ENCODE measurements at regions not wholly inside any gene's neighbourhood (a gene's known extent, or its start where the extent isn't known, plus 50 kb on each side); places are given as distances from the start of the nearest gene placed in this dataset.

DNA sequence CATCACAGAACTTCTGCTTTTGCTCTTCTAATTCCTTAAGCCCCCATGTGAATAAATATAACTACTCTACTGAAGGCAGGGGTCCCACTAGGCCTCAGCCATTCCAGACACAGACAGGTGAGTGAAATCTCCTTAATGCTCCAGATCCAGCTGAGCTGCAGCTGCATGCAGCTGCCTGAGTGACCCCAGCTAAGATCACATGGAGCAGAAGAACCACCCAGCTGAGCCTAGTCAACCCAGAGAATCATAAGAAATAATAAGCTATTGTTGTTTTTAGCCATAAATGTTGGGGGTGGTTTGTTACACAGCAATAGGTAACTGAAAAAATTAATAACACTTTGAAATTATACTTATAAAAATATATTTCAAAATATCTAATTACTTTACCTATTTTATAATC, 220.3 kb downstream of the SIPA1L2 start:
- TF ChIP-seq, protein P1, sequence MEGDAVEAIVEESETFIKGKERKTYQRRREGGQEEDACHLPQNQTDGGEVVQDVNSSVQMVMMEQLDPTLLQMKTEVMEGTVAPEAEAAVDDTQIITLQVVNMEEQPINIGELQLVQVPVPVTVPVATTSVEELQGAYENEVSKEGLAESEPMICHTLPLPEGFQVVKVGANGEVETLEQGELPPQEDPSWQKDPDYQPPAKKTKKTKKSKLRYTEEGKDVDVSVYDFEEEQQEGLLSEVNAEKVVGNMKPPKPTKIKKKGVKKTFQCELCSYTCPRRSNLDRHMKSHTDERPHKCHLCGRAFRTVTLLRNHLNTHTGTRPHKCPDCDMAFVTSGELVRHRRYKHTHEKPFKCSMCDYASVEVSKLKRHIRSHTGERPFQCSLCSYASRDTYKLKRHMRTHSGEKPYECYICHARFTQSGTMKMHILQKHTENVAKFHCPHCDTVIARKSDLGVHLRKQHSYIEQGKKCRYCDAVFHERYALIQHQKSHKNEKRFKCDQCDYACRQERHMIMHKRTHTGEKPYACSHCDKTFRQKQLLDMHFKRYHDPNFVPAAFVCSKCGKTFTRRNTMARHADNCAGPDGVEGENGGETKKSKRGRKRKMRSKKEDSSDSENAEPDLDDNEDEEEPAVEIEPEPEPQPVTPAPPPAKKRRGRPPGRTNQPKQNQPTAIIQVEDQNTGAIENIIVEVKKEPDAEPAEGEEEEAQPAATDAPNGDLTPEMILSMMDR (IDR thresholded peaks at IDR 0.05) = no peak
- no peak for TF ChIP-seq POLR2A (IDR thresholded peaks at IDR 0.05)
